Esophagus squamous epithelium (tissue), 4 donors: ENCODE measurements at regions not wholly inside any gene's neighbourhood (a gene's known extent, or its start where the extent isn't known, plus 50 kb on each side); places are given as distances from the start of the nearest gene placed in this dataset.

Experiments
- CTCF ChIP-seq, 6 experiments: fragments of 450-650 bp in 4 of 6; fragments of 200-600 bp in 2 of 6; sonication (generic) in 2 of 6; IDR thresholded peaks; one replicate each; pipeline ENCODE4 v1.5.1; 2016 to 2019; ENCODE audit warnings: antibody characterized with exemption in 6 of 6, mild to moderate bottlenecking in 4 of 6, moderate library complexity in 4 of 6
- POLR2A ChIP-seq, 4 donors: fragments of 450-650 bp; IDR thresholded peaks; one replicate each; pipeline ENCODE4 v1.6.1; 2017; ENCODE audit warnings: antibody characterized with exemption in 4 of 4, mild to moderate bottlenecking in 4 of 4, moderate library complexity in 3 of 4

- TF ChIP-seq CTCF (IDR thresholded peaks at IDR 0.05), result no peak
- TF ChIP-seq POLR2A (IDR thresholded peaks at IDR 0.05), result no peak
Observed at GRCh38 chr12:83186419-83186818, 499.7 kb downstream of the TMTC2 start.
